Upper lobe of left lung (tissue), 6 donors: ENCODE measurements at regions not wholly inside any gene's neighbourhood (a gene's known extent, or its start where the extent isn't known, plus 50 kb on each side); places are given as distances from the start of the nearest gene placed in this dataset.
"Not testable (repeated sequence)": the region's sequence is repeated elsewhere in the genome, so short reads cannot be mapped to it uniquely, and the experiment has no call there.

ENCODE experiments used
- ATAC-seq, 2 donors: fragments of 200-7000 bp; cut with Tn5 transposase; one replicate each; pipeline ENCODE4 v1.9.1; 2022; ENCODE audit warnings: mild to moderate bottlenecking in 2 of 2, moderate library complexity in 2 of 2; ENCODE audit not compliant: low FRiP score in 2 of 2
- DNase-seq, 2 donors: peaks; one replicate each; pipeline ENCODE4 v3.0.0-alpha.2; 2019 to 2020
- H3K27ac ChIP-seq, 4 donors: fragments of 200-600 bp; sonication (generic); one replicate each; pipeline ENCODE4 v1.5.1; 2016 to 2019
- H3K27me3 ChIP-seq, 4 donors: fragments of 200-600 bp; sonication (generic); one replicate each; pipeline ENCODE4 v1.5.1; 2017 to 2019
- H3K36me3 ChIP-seq, 4 donors: fragments of 200-600 bp; sonication (generic); one replicate each; pipeline ENCODE4 v1.5.1; 2016 to 2019
- H3K4me1 ChIP-seq, 4 donors: fragments of 200-600 bp; sonication (generic); one replicate each; pipeline ENCODE4 v1.5.1; 2018 to 2019
- H3K4me3 ChIP-seq, 4 donors: fragments of 200-600 bp; sonication (generic); one replicate each; pipeline ENCODE4 v1.5.1; 2017 to 2019; ENCODE audit warnings: mild to moderate bottlenecking in 2 of 4, moderate library complexity in 1 of 4
- H3K9me3 ChIP-seq, 4 donors: fragments of 200-600 bp; sonication (generic); one replicate each; pipeline ENCODE4 v1.5.1; 2018 to 2019
- EP300 ChIP-seq, 4 donors: sonication (generic); formaldehyde crosslinking; IDR thresholded peaks; one replicate each; pipeline ENCODE4 v1.5.1; 2017; ENCODE audit warnings: antibody characterized with exemption in 4 of 4, control low read depth in 2 of 4
- POLR2A ChIP-seq, 4 donors: fragments of 450-650 bp; IDR thresholded peaks; one replicate each; pipeline ENCODE4 v1.5.1; 2016 to 2017; ENCODE audit warnings: antibody characterized with exemption in 4 of 4, mild to moderate bottlenecking in 2 of 4
- POLR2AphosphoS5 ChIP-seq, 2 donors: sonication (generic); formaldehyde crosslinking; IDR thresholded peaks; one replicate each; pipeline ENCODE4 v1.5.1; 2017; ENCODE audit warnings: antibody characterized with exemption in 2 of 2
- WGBS, 2 donors: methylation state at CpG; one replicate each; pipeline ENCODE4 v1.1.5; 2017 to 2018; 5-methylcytosine and 5-hydroxymethylcytosine counted together
- TF ChIP-seq, protein P1 (sequence below), 6 experiments: fragments of 450-650 bp in 4 of 6; fragments of 200-600 bp in 2 of 6; sonication (generic) in 2 of 6; IDR thresholded peaks; one replicate each; pipeline ENCODE4 v1.5.1; 2016 to 2019; ENCODE audit warnings: antibody characterized with exemption in 6 of 6
- donor health status: DM: no; HTN: no; CAD: no; lungs with moderate emphysema.
- donor health status: DM: no; HTN: yes; CAD: no; lungs with severe emphysema.

- Histone ChIP-seq H3K4me3 (no peak overlapping the region), H3K27me3 (no peaks in the 10 kb centered on the region), H3K9me3 (no peaks in the 10 kb centered on the region), H3K36me3 (no peaks in the 10 kb centered on the region), H3K27ac (no peak overlapping the region), H3K4me1 (no peaks in the 10 kb centered on the region)
- 95 to 96% methylated on average over 2 to 3 of the region's 3 CpGs for WGBS, 2 donors
- ATAC-seq: peak in 1 of 2 donors; percentile 63
- DNase-seq: no peak
- TF ChIP-seq POLR2A (IDR thresholded peaks at IDR 0.05) (no peak), EP300 (IDR thresholded peaks at IDR 0.05) (no peak), POLR2AphosphoS5 (IDR thresholded peaks at IDR 0.05) (no peak)
- TF ChIP-seq, protein P1, sequence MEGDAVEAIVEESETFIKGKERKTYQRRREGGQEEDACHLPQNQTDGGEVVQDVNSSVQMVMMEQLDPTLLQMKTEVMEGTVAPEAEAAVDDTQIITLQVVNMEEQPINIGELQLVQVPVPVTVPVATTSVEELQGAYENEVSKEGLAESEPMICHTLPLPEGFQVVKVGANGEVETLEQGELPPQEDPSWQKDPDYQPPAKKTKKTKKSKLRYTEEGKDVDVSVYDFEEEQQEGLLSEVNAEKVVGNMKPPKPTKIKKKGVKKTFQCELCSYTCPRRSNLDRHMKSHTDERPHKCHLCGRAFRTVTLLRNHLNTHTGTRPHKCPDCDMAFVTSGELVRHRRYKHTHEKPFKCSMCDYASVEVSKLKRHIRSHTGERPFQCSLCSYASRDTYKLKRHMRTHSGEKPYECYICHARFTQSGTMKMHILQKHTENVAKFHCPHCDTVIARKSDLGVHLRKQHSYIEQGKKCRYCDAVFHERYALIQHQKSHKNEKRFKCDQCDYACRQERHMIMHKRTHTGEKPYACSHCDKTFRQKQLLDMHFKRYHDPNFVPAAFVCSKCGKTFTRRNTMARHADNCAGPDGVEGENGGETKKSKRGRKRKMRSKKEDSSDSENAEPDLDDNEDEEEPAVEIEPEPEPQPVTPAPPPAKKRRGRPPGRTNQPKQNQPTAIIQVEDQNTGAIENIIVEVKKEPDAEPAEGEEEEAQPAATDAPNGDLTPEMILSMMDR (IDR thresholded peaks at IDR 0.05): no peak
Measured at GRCh38 chr5:120173125-120173524, 291.0 kb upstream of the PRR16 start.

GRCh38 chr5:120174089-120174488 lies 290.0 kb upstream of the PRR16 start:
- Histone ChIP-seq H3K27me3 (no peaks in the 10 kb centered on the region), H3K36me3 (no peaks in the 10 kb centered on the region), H3K4me1 (no peaks in the 10 kb centered on the region), H3K27ac (no peak overlapping the region), H3K9me3 (no peaks in the 10 kb centered on the region), H3K4me3 (no peak overlapping the region)
- no peak for DNase-seq
- peak in 1 of 2 donors; percentile 37 for ATAC-seq
- 84 to 86% methylated on average over 2 of the region's 2 CpGs for WGBS, 2 donors
- TF ChIP-seq EP300 (IDR thresholded peaks at IDR 0.05) (no peak), POLR2A (IDR thresholded peaks at IDR 0.05) (no peak), POLR2AphosphoS5 (IDR thresholded peaks at IDR 0.05) (no peak)
- TF ChIP-seq, protein P1 (IDR thresholded peaks at IDR 0.05): no peak

GRCh38 chr5:120181238-120181637 lies 282.9 kb upstream of the PRR16 start:
- WGBS, 2 donors: 85 to 97% methylated on average over 10 of the region's 10 CpGs
- ATAC-seq, H3K27me3 ChIP-seq, H3K27ac ChIP-seq, H3K4me3 ChIP-seq, H3K36me3 ChIP-seq, H3K9me3 ChIP-seq, H3K4me1 ChIP-seq: not testable (repeated sequence)
- DNase-seq: peak in 1 of 2 donors; percentile 11

GRCh38 chr5:120194650-120195049 lies 269.4 kb upstream of the PRR16 start:
- not testable (repeated sequence) for H3K9me3 ChIP-seq, H3K4me1 ChIP-seq, DNase-seq, H3K27ac ChIP-seq, ATAC-seq, H3K4me3 ChIP-seq, H3K27me3 ChIP-seq, H3K36me3 ChIP-seq
- 79 to 82% methylated on average over 2 of the region's 2 CpGs for WGBS, 2 donors

- no peaks in the 10 kb centered on the region for H3K4me1 ChIP-seq
- no peaks in the 10 kb centered on the region for H3K36me3 ChIP-seq
- no peaks in the 10 kb centered on the region for H3K9me3 ChIP-seq
- H3K27me3 ChIP-seq: no peaks in the 10 kb centered on the region
- H3K27ac ChIP-seq: no peak overlapping the region
- TF ChIP-seq, protein P1 (IDR thresholded peaks at IDR 0.05): no peak
- TF ChIP-seq EP300 (IDR thresholded peaks at IDR 0.05) (no peak), POLR2A (IDR thresholded peaks at IDR 0.05) (no peak), POLR2AphosphoS5 (IDR thresholded peaks at IDR 0.05) (no peak)
- no peak overlapping the region for H3K4me3 ChIP-seq
- no peak for ATAC-seq
- 46 to 73% methylated on average over 3 of the region's 3 CpGs for WGBS, 2 donors
- DNase-seq: no peak
Measured at GRCh38 chr5:120199559-120199958, 264.5 kb upstream of the PRR16 start.

DNA sequence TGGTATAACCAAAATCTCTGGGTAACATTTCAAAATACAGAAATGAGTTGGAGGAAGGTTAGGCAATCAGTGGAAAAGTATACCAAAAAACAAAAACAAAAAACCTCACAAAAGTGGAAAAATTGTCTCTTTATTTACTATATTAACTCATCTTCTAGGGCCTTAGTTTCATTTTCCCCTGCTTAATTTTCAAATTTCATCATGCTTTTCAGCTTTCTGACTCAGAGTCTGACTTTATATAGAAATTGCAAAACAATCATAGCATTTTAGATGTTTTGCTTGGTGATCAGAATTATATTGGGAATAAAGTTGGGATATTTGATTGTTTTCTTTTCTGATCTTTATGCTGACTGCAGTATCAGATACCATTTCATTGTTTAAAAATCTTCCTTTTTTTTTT lies 257.0 kb upstream of the PRR16 start:
- ATAC-seq (no peak), DNase-seq (no peak)
- no peaks in the 10 kb centered on the region for H3K27me3 ChIP-seq
- no peak overlapping the region for H3K4me3 ChIP-seq
- no peak overlapping the region for H3K27ac ChIP-seq
- H3K4me1 ChIP-seq: no peaks in the 10 kb centered on the region
- no peaks in the 10 kb centered on the region for H3K36me3 ChIP-seq
- no peak for TF ChIP-seq EP300 (IDR thresholded peaks at IDR 0.05)
- TF ChIP-seq POLR2A (IDR thresholded peaks at IDR 0.05): no peak
- TF ChIP-seq POLR2AphosphoS5 (IDR thresholded peaks at IDR 0.05): no peak
- TF ChIP-seq, protein P1 (IDR thresholded peaks at IDR 0.05): no peak
- no peaks in the 10 kb centered on the region for H3K9me3 ChIP-seq
